Endothelial cell of umbilical vein (primary cell): ENCODE measurements at regions not wholly inside any gene's neighbourhood (a gene's known extent, or its start where the extent isn't known, plus 50 kb on each side); places are given as distances from the start of the nearest gene placed in this dataset.

ENCODE experiments used
- CTCF ChIP-seq, 2 donors: IDR thresholded peaks; 1 replicate in 1 of 2; 2 replicates in 1 of 2; pipeline ENCODE4 v1.5.1; 2011; ENCODE audit warnings: low read length in 2 of 2, mild to moderate bottlenecking in 2 of 2, moderate library complexity in 2 of 2, control low read depth in 1 of 2, inconsistent platforms in 1 of 2, low read depth in 1 of 2; ENCODE audit not compliant: insufficient read depth in 1 of 2; ENCODE audit errors: extremely low read depth in 1 of 2
- POLR2AphosphoS5 ChIP-seq: IDR thresholded peaks from 2 replicates; pipeline ENCODE4 v1.6.1; 2012; ENCODE audit warnings: low read depth, mild to moderate bottlenecking, control low read depth, low read length, moderate library complexity; ENCODE audit not compliant: insufficient read depth

- no peak for TF ChIP-seq CTCF (IDR thresholded peaks at IDR 0.05; ENCODE audit: extremely low read depth in 1 of 2, insufficient read depth in 1 of 2, low read depth in 1 of 2, low read length in 2 of 2)
- TF ChIP-seq POLR2AphosphoS5: no peak
Observed at GRCh38 chr17:51398128-51398525, 137.8 kb downstream of the UTP18 start.
